ENCODE measurements at regions not wholly inside any gene's neighbourhood (a gene's known extent, or its start where the extent isn't known, plus 50 kb on each side); places are given as distances from the start of the nearest gene placed in this dataset.
A peak's percentile ranks its signal among the peaks of the same experiment; 100 is the strongest.

- Histone ChIP-seq H3K27me3 (no peaks in the 10 kb centered on the region), H3K36me3 (no peaks in the 10 kb centered on the region), H3K4me3 (no peak overlapping the region), H3K27ac (no peak overlapping the region), H3K4me1 (peaks cover 0 to 6% (median 2%) of the 10 kb centered on the region in 4 donors), H3K9me3 (no peaks in the 10 kb centered on the region)
- no peak for ATAC-seq (ENCODE audit: low FRiP score in 2 of 2)
- WGBS, 2 donors: 89 to 97% methylated on average over 7 of the region's 7 CpGs
- TF ChIP-seq CTCF (IDR thresholded peaks at IDR 0.05) (peak in 2 of 6 experiments; percentile 22 to 29), POLR2A (IDR thresholded peaks at IDR 0.05) (no peak)
- no peak for DNase-seq
Measured at GRCh38 chr11:69240332-69241074, 53.5 kb upstream of the MYEOV start.

- Histone ChIP-seq H3K4me3 (no peak overlapping the region), H3K27ac (no peak overlapping the region), H3K4me1 (peaks cover 0 to 6% (median 2%) of the 10 kb centered on the region in 4 donors), H3K9me3 (no peaks in the 10 kb centered on the region), H3K36me3 (no peaks in the 10 kb centered on the region), H3K27me3 (no peaks in the 10 kb centered on the region)
- WGBS, 2 donors: 89% methylated on average over 3 to 6 of the region's 6 CpGs
- no peak for TF ChIP-seq POLR2AphosphoS5 (IDR thresholded peaks at IDR 0.05)
- TF ChIP-seq EP300 (IDR thresholded peaks at IDR 0.05): no peak
- TF ChIP-seq CTCF (IDR thresholded peaks at IDR 0.05): no peak
- ATAC-seq (ENCODE audit: low FRiP score in 2 of 2): no peak
- no peak for DNase-seq
Measured at GRCh38 chr11:69241075-69241740, 52.7 kb upstream of the MYEOV start.

- Histone ChIP-seq H3K4me3 (no peak overlapping the region), H3K4me1 (peaks cover 0 to 6% (median 2%) of the 10 kb centered on the region in 4 donors), H3K27me3 (no peaks in the 10 kb centered on the region), H3K36me3 (no peaks in the 10 kb centered on the region), H3K9me3 (no peaks in the 10 kb centered on the region), H3K27ac (no peak overlapping the region)
- TF ChIP-seq EP300 (IDR thresholded peaks at IDR 0.05) (no peak), CTCF (IDR thresholded peaks at IDR 0.05) (no peak), POLR2AphosphoS5 (IDR thresholded peaks at IDR 0.05) (no peak), POLR2A (IDR thresholded peaks at IDR 0.05) (no peak)
- ATAC-seq (ENCODE audit: low FRiP score in 2 of 2) (no peak), DNase-seq (no peak)
- WGBS, 2 donors: 77% methylated on average over 4 of the region's 4 CpGs
Measured at GRCh38 chr11:69241844-69242243, 52.1 kb upstream of the MYEOV start.

- Histone ChIP-seq H3K9me3 (no peaks in the 10 kb centered on the region), H3K27ac (no peak overlapping the region), H3K36me3 (no peaks in the 10 kb centered on the region), H3K27me3 (no peaks in the 10 kb centered on the region), H3K4me1 (peaks cover 0 to 6% (median 2%) of the 10 kb centered on the region in 4 donors), H3K4me3 (no peak overlapping the region)
- WGBS, 2 donors: 25% methylated on average over 3 of the region's 3 CpGs
- DNase-seq (no peak), ATAC-seq (ENCODE audit: low FRiP score in 2 of 2) (no peak)
- TF ChIP-seq CTCF (IDR thresholded peaks at IDR 0.05) (no peak), POLR2A (IDR thresholded peaks at IDR 0.05) (no peak), POLR2AphosphoS5 (IDR thresholded peaks at IDR 0.05) (no peak), EP300 (IDR thresholded peaks at IDR 0.05) (no peak)
Measured at GRCh38 chr11:69242266-69242920, 51.6 kb upstream of the MYEOV start.
